ENCODE measurements at regions not wholly inside any gene's neighbourhood (a gene's known extent, or its start where the extent isn't known, plus 50 kb on each side); places are given as distances from the start of the nearest gene placed in this dataset.

DNA sequence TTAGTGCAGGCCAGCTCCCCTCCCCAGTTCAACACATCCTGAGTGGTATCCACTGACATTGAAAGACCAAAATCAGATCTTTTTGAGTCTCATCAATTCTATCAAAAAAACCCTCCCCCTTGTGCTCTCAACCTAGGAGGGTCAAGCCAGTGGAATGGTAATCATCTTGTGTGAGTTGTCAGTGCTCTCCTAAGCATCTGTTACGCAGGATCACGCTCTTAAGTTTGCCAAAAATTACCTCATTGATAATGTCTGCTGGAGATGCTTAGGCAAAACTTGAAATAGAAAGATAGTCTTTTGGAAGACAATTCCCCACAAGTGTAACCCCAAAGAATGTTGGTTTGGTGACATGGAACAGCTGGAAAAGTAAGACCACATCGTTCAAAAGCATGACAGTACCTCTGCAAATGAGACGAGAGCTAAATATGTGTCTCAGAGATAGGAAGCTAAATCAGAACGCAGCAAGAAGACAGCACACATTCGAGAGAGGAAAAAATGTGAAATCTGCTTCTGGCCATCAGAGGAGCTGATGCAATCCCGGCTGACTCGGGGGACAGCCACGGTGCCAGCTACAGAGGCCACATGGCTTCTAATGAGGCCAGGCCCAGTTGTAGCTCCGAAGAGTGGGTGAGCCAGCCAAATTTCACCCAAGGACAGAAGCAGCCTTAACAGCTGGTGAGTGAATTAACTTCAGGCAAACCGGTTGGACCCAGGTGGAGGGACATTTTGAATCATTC, 753.9 kb downstream of the RNF144A start:
- H3K27me3 Mint-ChIP-seq (ENCODE audit: insufficient read depth) = peaks cover 9% of the 10 kb centered on the region
- no peaks in the 10 kb centered on the region for H3K36me3 Mint-ChIP-seq (ENCODE audit: low read depth)
- TF ChIP-seq CTCF (IDR thresholded peaks at IDR 0.05) = no peak
- H3K9me3 Mint-ChIP-seq = no peaks in the 10 kb centered on the region; the same call in 1 of the 2 replicates
- no peak for DNase-seq
- no peak overlapping the region for H3K27ac Mint-ChIP-seq
- H3K4me1 Mint-ChIP-seq (ENCODE audit: low read depth) = peaks cover 18% of the 10 kb centered on the region; the same call in 1 of the 2 replicates
- H3K4me3 Mint-ChIP-seq = no peak overlapping the region

DNA sequence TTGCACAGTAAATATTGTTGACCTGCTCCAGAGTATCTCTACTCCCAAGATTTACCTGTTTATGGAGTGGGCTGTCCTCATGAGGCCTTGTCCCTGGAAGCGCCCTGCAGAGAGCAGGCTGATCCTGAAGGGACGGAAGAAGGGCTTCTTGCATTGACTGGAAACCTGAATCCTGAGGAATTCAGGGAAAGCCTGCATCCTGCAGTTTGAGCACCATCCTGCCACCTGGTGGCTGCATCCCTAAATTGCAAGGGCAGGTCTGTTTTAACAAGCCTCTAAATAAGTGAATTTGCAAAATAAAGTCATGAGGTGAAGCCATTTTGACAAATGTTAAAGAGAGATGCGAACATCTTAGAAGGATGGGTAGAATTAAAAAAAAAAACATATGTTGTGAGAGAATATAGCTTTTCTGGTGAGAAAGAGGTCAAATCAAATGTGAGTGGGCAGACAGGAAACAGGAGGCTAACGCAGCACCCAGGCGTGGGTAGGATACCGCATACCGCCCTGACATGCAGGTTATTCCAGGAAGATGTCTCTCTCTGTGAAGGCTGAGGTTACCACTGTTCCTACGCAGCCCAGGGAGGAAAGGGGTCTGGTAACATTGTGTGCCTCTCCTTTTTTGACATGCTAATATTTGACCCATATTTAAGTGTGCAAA, 754.9 kb downstream of the RNF144A start:
- DNase-seq = peak; percentile 21
- H3K36me3 Mint-ChIP-seq (ENCODE audit: low read depth) = no peaks in the 10 kb centered on the region
- peak; percentile 85 for TF ChIP-seq CTCF (IDR thresholded peaks at IDR 0.05)
- no peaks in the 10 kb centered on the region; the same call in 1 of the 2 replicates for H3K9me3 Mint-ChIP-seq
- no peak overlapping the region for H3K4me3 Mint-ChIP-seq
- H3K27ac Mint-ChIP-seq = no peak overlapping the region
- peaks cover 18% of the 10 kb centered on the region; the same call in 1 of the 2 replicates for H3K4me1 Mint-ChIP-seq (ENCODE audit: low read depth)
- peaks cover 6% of the 10 kb centered on the region for H3K27me3 Mint-ChIP-seq (ENCODE audit: insufficient read depth)

GRCh38 chr2:7672685-7673071, 755.5 kb downstream of the RNF144A start:
- Mint-ChIP-seq H3K36me3 (ENCODE audit: low read depth) (no peaks in the 10 kb centered on the region), H3K4me3 (no peak overlapping the region), H3K9me3 (no peaks in the 10 kb centered on the region; the same call in 1 of the 2 replicates), H3K27me3 (ENCODE audit: insufficient read depth) (peaks cover 3% of the 10 kb centered on the region), H3K27ac (no peak overlapping the region), H3K4me1 (ENCODE audit: low read depth) (peaks cover 18% of the 10 kb centered on the region; the same call in 1 of the 2 replicates)
- TF ChIP-seq CTCF (IDR thresholded peaks at IDR 0.05) = no peak
- DNase-seq = no peak

DNA sequence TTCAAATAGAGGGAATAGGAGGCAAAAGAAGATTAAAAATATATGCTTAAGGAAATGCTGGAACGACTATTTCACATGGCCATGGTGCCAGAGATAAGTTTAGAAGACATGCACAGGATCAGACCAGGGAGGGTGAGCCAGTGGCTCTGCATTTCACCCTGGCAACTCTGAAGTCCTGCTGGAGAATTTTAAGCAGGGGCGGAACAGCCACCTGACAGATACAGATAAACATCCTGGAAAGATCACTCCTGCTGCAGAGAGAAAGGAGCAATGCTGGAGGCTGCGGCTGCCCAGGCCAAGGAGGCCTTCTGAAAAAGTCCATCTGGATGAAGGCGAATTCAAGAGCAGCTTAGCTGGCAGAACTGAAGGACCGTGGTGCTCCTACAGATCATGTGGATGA, 755.9 kb downstream of the RNF144A start:
- peaks cover 18% of the 10 kb centered on the region; the same call in 1 of the 2 replicates for H3K4me1 Mint-ChIP-seq (ENCODE audit: low read depth)
- H3K27me3 Mint-ChIP-seq (ENCODE audit: insufficient read depth) = peaks cover 3% of the 10 kb centered on the region
- DNase-seq = no peak
- H3K36me3 Mint-ChIP-seq (ENCODE audit: low read depth) = no peaks in the 10 kb centered on the region
- no peak for TF ChIP-seq CTCF (IDR thresholded peaks at IDR 0.05)
- H3K4me3 Mint-ChIP-seq = no peak overlapping the region
- no peaks in the 10 kb centered on the region; the same call in 1 of the 2 replicates for H3K9me3 Mint-ChIP-seq
- H3K27ac Mint-ChIP-seq = no peak overlapping the region

- no peak overlapping the region for H3K4me3 Mint-ChIP-seq
- H3K27ac Mint-ChIP-seq = no peak overlapping the region
- no peaks in the 10 kb centered on the region for H3K36me3 Mint-ChIP-seq (ENCODE audit: low read depth)
- no peaks in the 10 kb centered on the region; the same call in 1 of the 2 replicates for H3K9me3 Mint-ChIP-seq
- H3K4me1 Mint-ChIP-seq (ENCODE audit: low read depth) = peaks cover 18% of the 10 kb centered on the region; the same call in 1 of the 2 replicates
- peak; percentile 18 for DNase-seq
- H3K27me3 Mint-ChIP-seq (ENCODE audit: insufficient read depth) = peaks cover 3% of the 10 kb centered on the region
- no peak for TF ChIP-seq CTCF (IDR thresholded peaks at IDR 0.05)
Observed at GRCh38 chr2:7673853-7674252, 756.6 kb downstream of the RNF144A start.

All from HFFc6 (cell line).